Left ventricle myocardium inferior (tissue), 1 donor: ENCODE measurements at regions not wholly inside any gene's neighbourhood (a gene's known extent, or its start where the extent isn't known, plus 50 kb on each side); places are given as distances from the start of the nearest gene placed in this dataset.

ENCODE experiments used
- DNase-seq: peaks from one replicate; pipeline ENCODE4 v3.0.0-alpha.2; 2020
- H3K27ac ChIP-seq: fragments of 200-600 bp; replicated peaks from 2 replicates; pipeline ENCODE4 v1.8.0; 2021
- H3K27me3 ChIP-seq: fragments of 200-600 bp; 2 replicates; pipeline ENCODE4 v1.8.0; 2021; ENCODE audit warnings: low read depth
- H3K36me3 ChIP-seq: fragments of 200-600 bp; 2 replicates; pipeline ENCODE4 v1.8.0; 2021
- H3K4me1 ChIP-seq: fragments of 200-600 bp; 2 replicates; pipeline ENCODE4 v1.8.0; 2021
- H3K4me3 ChIP-seq: fragments of 200-600 bp; 2 replicates; pipeline ENCODE4 v1.8.0; 2021; ENCODE audit warnings: mild to moderate bottlenecking, moderate library complexity
- H3K9me3 ChIP-seq: fragments of 200-600 bp; replicated peaks from 2 replicates; pipeline ENCODE4 v1.8.0; 2021
- intact Hi-C: fragments of 100-400 bp; cut with micrococcal nuclease; formaldehyde crosslinking; loops from one replicate; pipeline ENCODE4 v1.11.0; 2022
- TF ChIP-seq, protein P1 (sequence below): fragments of 200-600 bp; IDR thresholded peaks from 2 replicates; pipeline ENCODE4 v1.8.0; 2021; ENCODE audit warnings: antibody characterized with exemption, mild to moderate bottlenecking, borderline replicate concordance
- donor health status: DM: no; HTN: yes; CAD: no; lungs with severe emphysema.

DNA sequence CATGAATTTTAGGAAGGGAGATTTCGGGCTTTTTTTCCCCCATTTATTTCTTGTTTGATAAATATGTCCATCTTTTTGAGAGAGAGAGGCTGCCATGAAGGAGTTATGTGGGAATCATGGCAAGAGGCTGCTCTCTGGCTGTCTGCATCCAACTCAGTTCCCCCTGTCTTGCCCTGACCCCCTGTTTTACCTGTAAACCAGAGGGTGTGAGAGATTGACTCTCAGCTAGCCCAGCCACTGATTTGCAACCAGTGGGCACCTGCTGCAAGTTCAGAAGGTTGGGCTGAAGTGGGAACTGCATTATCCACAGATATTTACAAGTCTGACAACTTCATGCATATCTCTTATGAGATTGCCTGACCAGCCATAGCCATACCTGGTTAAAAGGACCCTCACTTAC is 625.4 kb upstream of the FANCL start:
- Histone ChIP-seq H3K4me1 (no peaks in the 10 kb centered on the region), H3K36me3 (no peaks in the 10 kb centered on the region), H3K9me3 (no peaks in the 10 kb centered on the region), H3K27ac (no peak overlapping the region), H3K4me3 (no peak overlapping the region), H3K27me3 (peaks cover 4% of the 10 kb centered on the region)
- no peak for DNase-seq
- TF ChIP-seq, protein P1, sequence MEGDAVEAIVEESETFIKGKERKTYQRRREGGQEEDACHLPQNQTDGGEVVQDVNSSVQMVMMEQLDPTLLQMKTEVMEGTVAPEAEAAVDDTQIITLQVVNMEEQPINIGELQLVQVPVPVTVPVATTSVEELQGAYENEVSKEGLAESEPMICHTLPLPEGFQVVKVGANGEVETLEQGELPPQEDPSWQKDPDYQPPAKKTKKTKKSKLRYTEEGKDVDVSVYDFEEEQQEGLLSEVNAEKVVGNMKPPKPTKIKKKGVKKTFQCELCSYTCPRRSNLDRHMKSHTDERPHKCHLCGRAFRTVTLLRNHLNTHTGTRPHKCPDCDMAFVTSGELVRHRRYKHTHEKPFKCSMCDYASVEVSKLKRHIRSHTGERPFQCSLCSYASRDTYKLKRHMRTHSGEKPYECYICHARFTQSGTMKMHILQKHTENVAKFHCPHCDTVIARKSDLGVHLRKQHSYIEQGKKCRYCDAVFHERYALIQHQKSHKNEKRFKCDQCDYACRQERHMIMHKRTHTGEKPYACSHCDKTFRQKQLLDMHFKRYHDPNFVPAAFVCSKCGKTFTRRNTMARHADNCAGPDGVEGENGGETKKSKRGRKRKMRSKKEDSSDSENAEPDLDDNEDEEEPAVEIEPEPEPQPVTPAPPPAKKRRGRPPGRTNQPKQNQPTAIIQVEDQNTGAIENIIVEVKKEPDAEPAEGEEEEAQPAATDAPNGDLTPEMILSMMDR, result no peak
- intact Hi-C loops, result no loop called here

DNA sequence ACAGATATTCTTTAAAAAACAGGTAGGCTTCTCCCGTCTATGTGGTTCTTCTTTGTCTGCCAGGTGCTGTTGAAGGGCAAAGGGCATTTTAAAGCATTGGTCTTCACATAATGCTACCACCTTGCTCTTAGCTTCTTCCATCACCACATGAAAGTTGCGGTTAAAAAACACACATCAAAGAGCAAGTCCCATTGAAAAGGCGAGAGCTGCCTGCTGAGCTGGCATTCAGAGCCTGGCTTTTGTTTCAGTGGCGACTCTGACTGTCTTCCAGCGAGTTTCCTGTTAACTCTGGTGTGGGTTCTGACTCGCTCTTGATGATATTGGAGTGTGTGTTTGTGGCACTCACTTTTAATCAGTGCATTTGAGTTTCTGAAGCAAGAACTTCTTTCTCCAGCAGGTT is 624.9 kb upstream of the FANCL start:
- H3K4me1 ChIP-seq, result no peaks in the 10 kb centered on the region
- no peak overlapping the region for H3K27ac ChIP-seq
- no peak for DNase-seq
- H3K4me3 ChIP-seq, result no peak overlapping the region
- intact Hi-C loops, result no loop called here
- no peaks in the 10 kb centered on the region for H3K9me3 ChIP-seq
- H3K36me3 ChIP-seq, result no peaks in the 10 kb centered on the region
- peaks cover 4% of the 10 kb centered on the region for H3K27me3 ChIP-seq
- TF ChIP-seq, protein P1, result no peak

DNA sequence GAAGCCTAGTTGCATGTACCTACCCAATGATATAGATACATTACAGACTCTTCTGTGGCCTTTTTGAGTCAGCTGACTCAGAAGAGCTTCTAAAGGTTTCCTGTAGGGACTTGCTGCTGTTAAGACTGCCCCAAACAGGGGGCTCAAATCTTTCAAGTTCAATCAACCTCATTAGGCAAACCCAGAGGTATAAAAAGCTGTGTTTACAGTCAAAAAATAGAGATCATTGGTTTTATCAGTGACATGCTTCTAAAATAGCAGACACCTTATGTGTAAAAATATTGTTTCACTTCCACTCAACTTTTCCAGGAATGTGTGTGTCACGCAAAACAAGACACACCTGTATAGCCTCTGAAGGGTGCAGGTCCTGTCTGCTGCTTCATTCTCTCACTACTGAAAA is 624.3 kb upstream of the FANCL start:
- DNase-seq, result no peak
- peaks cover 4% of the 10 kb centered on the region for H3K27me3 ChIP-seq
- H3K4me3 ChIP-seq, result no peak overlapping the region
- no peaks in the 10 kb centered on the region for H3K9me3 ChIP-seq
- H3K27ac ChIP-seq, result no peak overlapping the region
- H3K4me1 ChIP-seq, result no peaks in the 10 kb centered on the region
- TF ChIP-seq, protein P1, result no peak
- no peaks in the 10 kb centered on the region for H3K36me3 ChIP-seq
- intact Hi-C loops, result no loop called here

DNA sequence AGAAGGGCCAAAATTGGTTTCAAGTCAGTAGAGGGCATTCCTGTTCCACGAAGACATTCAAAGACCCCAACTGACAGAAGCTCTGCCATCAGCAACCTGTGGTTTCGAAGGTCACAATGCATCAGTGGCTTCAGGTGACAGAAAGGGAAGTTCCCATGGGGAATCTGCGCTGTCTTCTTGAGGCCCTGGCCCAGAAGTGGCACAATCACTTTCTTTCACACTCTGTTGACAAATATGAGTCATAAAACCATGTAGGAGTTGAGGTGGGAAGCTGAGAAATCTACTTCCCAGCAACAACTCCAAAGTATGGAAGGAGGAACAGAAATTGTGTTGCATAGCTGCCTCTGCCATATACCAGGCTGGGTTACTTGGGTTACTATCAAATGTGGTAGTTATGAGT is 621.1 kb upstream of the FANCL start:
- Histone ChIP-seq H3K9me3 (peaks cover 12% of the 10 kb centered on the region), H3K36me3 (no peaks in the 10 kb centered on the region), H3K4me1 (no peaks in the 10 kb centered on the region), H3K27me3 (no peaks in the 10 kb centered on the region), H3K27ac (no peak overlapping the region), H3K4me3 (no peak overlapping the region)
- intact Hi-C loops, result no loop called here
- DNase-seq, result no peak
- TF ChIP-seq, protein P1, result no peak

DNA sequence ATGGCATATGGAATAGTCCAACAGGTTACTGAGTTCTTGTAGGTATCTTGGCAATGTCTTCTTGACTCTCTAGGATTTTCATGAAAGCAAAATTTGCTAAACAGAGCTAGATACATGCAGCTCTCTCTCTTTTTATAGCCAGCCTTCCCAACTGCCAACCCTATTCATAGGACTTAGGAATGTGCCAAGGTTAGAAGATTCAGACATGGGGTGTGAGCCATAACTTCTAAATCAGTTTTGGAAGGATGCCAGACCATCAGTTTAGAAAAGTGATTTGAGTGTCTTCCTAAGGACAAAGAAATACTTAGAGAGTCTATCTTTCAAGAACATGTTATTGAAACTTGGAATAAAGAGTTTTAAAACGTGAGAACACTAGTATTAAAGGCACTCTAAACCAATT is 619.5 kb upstream of the FANCL start:
- H3K36me3 ChIP-seq, result no peaks in the 10 kb centered on the region
- peaks cover 17% of the 10 kb centered on the region for H3K9me3 ChIP-seq
- intact Hi-C loops, result no loop called here
- H3K27ac ChIP-seq, result no peak overlapping the region
- no peaks in the 10 kb centered on the region for H3K4me1 ChIP-seq
- no peak overlapping the region for H3K4me3 ChIP-seq
- DNase-seq, result no peak
- no peaks in the 10 kb centered on the region for H3K27me3 ChIP-seq
- TF ChIP-seq, protein P1, result no peak

DNA sequence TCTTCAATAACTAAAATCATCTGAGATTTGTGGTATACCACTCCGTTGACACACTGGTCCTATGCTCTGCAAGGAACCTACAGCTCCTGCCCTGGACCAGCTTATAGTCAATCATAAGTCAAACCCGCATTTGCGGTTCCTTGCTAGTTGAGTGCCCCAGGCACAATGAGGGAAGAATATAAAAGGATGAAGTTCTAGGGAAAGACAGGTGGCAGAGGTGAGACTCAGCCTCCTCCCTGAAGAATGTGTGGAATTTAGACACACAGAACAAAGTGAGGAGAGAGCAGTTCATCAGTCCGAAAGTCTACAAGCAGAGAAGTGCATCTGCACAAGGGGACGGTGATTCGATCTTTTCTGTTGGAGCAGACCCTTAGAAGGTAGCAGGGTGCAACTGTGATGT is 615.0 kb upstream of the FANCL start:
- DNase-seq, result no peak
- H3K36me3 ChIP-seq, result no peaks in the 10 kb centered on the region
- intact Hi-C loops, result no loop called here
- no peaks in the 10 kb centered on the region for H3K27me3 ChIP-seq
- peaks cover 17% of the 10 kb centered on the region for H3K9me3 ChIP-seq
- TF ChIP-seq, protein P1, result no peak
- H3K27ac ChIP-seq, result no peak overlapping the region
- no peak overlapping the region for H3K4me3 ChIP-seq
- H3K4me1 ChIP-seq, result no peaks in the 10 kb centered on the region
